ENCODE measurements at regions not wholly inside any gene's neighbourhood (a gene's known extent, or its start where the extent isn't known, plus 50 kb on each side); places are given as distances from the start of the nearest gene placed in this dataset.

DNA sequence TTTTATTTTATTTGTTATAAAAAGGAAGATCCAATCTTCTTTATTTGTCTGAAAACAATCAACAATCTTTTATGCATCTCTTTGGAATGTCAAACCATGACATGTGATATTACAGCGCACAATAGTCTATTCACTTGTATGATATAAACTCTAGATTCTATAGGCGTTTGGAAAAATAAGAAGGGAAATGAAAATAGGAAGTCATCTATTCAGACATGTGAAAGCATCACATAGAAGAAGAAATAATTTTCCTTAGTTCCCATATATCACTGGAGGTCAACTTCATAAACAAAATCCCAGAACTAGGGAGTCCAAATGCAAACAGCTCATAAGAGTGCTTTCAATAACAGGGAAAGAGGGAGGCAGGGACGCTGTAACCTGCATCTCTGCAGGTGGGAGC is 139.5 kb upstream of the RASGEF1B start:
- TF ChIP-seq ARNT (IDR thresholded peaks at IDR 0.05) (no peak), BHLHE40 (IDR thresholded peaks at IDR 0.05; ENCODE audit: borderline replicate concordance) (no peak), FOXA1 (IDR thresholded peaks at IDR 0.05) (no peak), ZNF384 (IDR thresholded peaks at IDR 0.05) (no peak), FOXK2 (IDR thresholded peaks at IDR 0.05) (no peak), L3MBTL2 (conservative IDR thresholded peaks at IDR 0.05) (no peak), LEF1 (IDR thresholded peaks at IDR 0.05; ENCODE audit: borderline replicate concordance) (no peak), NFRKB (IDR thresholded peaks at IDR 0.05) (no peak), SP1 (IDR thresholded peaks at IDR 0.05) (no peak), SUZ12 (IDR thresholded peaks at IDR 0.05) (no peak), TARDBP (IDR thresholded peaks at IDR 0.05) (no peak)
- TF ChIP-seq, protein P1, sequence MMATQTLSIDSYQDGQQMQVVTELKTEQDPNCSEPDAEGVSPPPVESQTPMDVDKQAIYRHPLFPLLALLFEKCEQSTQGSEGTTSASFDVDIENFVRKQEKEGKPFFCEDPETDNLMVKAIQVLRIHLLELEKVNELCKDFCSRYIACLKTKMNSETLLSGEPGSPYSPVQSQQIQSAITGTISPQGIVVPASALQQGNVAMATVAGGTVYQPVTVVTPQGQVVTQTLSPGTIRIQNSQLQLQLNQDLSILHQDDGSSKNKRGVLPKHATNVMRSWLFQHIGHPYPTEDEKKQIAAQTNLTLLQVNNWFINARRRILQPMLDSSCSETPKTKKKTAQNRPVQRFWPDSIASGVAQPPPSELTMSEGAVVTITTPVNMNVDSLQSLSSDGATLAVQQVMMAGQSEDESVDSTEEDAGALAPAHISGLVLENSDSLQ (IDR thresholded peaks at IDR 0.05): no peak

Measured in HEK293T (cell line).